COLO668 (cell line): ENCODE measurements at regions not wholly inside any gene's neighbourhood (a gene's known extent, or its start where the extent isn't known, plus 50 kb on each side); places are given as distances from the start of the nearest gene placed in this dataset.

Source experiments
- DNase-seq: peaks from one replicate; lab custom pipeline; 2025; ENCODE audit not compliant: unreplicated experiment; lab: John Stamatoyannopoulos, UW

DNA sequence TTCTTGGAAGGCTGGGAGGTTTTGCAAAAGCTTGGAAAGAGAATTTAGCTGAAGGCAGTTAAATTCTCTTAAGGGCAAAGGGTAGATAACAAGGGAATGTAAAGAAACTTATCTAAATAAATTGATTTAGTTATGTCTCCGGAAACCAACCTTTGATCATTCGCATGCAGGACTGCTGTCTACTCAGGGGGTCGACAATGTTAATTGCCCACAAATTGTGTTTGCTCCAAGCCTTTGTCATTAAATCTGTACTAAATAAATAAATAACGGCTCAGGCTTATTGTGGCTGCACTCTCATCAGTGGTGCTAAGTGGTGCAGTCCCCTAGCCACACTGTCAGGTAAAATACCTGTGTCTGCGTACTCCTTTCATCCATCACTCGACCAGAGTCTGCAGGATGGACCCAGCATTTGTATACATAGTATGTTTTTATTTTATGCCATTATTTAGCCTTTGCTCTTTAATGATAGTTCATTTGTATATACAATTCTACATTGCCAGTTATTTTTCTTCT, 497.4 kb upstream of the RASGRP1 start:
- DNase-seq, result no peak

DNA sequence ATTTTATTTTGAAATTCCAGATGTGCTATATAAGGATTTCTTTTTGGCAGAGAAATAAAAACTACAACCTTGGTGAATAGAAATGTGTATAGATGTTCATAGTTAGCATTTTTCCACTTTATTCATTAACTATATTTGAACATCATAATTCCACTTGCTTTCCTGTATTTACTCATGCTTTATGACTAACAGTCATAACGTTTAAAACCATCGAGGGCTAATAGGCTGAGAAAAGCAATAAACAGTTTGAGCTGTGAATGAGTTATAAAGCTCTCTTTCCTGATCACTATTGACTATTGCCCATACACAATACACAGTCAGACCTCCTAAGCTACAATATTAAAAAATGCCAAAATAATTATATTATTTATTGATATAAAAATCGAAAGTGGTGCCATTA, 502.1 kb upstream of the RASGRP1 start:
- no peak for DNase-seq

DNA sequence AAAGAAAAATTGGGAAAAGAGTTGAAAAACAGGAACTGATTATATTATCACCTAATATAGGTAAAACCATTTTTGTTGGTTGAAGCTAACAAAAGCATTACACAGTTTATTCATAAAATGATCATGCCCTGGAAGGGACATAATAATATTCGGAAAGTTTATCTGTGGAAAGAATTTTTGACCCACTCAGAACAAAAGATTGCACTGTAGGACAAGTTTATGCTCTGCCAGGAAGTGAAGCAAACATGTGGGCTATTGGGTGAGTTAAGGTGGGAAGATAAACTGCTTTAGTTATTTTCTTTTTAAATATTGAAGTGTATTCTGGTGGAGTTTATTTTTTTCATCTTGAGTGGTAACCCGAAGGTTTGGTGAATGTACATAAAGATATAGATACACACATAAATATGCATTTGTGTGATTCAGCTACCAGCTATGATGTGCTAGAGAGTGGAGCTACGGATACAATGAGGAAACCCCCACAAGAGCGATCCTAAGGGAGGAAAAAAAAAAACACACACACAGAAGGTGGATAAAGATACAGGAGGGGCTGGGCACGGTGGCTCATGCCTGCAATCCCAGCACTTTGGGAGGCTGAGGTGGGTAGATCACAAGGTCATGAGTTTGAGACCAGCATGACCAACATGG, 506.4 kb upstream of the THBS1 start:
- no peak for DNase-seq

DNA sequence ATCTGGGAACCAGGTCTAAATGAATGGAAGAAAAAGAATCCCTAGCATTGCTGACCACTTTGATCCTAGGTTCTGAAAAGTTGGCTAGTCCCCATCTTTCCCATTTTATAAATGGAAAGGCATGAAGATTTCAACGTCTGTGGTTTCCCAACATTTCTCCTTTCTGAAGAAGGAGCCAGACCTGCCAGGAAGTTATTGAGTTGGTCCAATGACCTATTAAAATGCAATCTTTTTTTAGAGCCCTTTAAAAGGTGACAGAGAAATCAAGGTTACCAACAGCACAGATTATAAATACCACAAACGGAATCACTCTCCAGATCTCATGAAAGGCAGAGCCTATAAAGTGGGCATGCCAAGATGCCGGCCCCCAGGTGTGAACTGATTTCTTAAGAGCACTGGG, 505.6 kb upstream of the THBS1 start:
- no peak for DNase-seq

DNA sequence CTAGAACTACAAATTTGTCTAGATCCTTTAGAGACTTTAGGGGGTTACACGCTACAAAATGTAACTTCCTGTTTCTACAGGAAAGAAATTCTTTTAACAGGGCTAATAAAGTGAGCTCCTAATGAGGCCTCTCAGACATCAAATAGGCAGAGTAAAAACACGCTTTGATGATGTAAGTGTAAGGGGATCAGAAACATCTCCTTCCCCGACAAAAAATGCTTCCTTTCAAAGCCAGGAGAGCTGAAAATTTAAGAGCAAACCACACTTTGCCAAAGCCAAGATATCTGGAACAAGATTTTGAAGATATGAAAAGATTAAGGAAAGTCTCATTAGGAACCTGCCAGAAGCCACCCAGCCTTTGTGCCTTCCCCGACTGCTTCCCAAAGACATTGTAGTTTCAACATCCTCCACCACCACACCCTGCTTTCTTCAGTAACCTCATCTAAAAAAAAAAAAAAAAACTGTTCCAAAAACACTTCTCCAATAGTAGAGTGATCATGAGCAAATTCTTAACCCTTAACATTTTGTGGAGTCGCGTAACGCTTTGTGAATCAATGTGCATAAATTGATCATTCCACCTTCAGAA, 505.0 kb upstream of the THBS1 start:
- no peak for DNase-seq

DNA sequence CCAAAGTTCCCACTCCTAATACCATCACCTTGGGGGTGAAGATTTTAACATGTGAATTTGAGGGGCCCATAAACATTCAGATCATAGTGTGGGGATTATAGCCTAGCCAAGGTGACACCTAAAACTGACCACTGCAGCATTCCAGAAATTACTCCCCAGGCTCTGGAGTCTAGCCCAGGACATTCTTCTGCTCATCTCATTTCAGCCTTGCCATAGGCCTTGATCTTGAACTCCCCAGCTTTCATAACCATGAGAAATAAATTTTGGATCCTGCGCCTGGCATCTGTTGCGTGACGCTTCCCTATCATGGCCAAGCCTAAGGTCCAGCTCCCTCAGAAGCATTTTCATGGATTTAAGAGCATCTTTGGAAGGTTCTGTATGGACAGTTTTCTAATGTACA, 502.9 kb upstream of the THBS1 start:
- no peak for DNase-seq

DNA sequence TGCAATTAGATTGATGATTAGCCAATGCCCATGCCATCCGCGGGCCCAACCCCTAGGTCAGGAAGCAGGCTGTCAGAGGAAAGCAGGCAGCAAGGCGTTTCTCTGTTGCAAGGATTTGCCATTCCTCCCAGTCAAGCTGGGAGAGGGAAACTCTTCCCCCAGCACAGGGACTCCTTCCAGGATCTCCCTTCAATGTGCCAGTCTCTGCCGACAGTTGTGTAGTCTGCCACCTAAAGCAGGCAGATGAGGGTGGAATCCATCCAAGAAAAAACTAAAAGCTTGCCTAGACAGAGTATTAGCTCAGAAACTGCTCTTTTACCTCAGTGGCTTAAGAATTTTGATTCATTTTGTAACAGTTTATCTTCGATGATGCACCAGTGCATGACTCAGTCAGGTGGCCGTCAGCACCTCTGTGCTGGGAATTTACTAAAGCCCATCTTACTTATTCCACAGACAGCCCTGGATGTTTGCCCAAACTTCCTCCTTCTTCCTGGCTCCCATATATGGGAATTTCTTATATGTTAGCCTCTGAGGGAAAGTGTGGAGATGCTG, 501.5 kb upstream of the THBS1 start:
- no peak for DNase-seq

DNA sequence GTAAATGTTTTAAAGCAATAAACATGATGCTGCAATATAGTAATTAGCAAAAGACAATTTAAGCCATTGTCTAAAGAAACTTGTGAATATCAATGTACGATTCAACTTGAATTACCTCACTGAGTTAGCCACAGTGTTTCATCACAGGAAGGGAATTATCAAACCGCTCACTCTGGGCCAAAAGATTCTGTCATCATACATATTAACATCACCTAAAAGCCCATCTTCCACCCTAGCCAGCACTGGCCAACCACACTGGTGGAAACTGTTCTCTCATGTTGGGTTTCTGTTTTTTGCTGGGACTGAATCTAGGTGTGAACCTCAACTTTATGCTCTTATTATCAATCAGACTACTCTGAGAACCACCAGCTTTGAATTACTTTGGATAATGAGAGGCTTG, 497.7 kb upstream of the THBS1 start:
- no peak for DNase-seq

DNA sequence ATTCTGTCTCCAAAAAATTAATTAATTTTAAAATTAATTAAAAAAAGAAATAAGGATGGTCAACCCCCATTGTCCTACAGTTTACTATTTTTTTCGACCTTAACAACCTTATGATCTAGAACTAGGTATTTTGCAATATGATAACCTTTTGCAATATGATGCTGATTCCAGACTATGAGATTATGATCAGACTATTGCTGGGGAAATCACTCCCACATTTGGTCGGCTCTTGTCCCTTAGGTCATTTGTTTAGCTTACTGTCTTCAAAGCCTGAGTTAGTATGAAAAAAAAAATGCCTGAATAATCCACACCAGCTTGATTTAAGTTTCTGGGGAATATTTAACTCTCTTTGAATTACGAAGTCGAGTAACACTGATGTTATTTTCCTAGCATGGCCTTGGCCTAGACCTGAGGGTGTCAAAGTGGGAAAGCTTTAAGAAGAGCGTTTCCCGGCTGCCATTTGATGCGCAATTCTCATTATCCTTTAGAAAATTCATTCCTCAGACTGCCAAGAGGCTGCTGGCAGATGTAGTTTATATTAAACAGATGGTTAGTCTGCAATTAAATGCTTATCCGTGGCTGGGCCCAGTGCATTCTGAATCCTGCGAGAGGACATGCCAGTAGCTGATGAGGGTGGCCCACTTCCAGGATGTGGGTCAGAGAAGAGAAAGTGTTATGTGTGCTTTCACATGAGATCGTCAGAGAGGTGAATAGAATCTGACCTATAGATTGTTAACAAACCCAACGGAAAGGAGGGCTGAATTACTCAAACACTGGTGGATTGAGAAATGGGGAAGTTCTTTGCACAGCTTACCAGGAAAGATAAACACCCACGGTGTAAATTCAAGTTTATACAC, 496.0 kb upstream of the THBS1 start:
- no peak for DNase-seq

DNA sequence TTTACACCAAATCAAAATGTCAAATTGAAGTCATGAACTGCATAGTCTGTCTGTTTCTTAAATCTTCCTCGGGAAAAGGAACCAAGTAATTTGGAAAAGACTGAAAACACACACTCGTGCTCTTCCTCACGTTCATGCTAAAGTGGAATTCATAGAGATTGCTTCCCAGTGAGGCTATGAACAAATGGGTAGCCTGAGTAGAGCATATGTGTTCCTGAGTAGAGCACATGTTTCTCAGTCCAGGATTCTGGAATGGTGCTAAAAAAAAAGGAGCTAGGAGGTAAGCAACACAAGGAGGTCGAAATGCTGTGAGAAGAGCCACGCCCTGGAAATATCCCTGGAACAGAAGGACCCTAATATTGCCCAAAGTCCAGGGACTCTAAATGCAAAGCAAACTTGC, 494.2 kb upstream of the THBS1 start:
- DNase-seq, result no peak

DNA sequence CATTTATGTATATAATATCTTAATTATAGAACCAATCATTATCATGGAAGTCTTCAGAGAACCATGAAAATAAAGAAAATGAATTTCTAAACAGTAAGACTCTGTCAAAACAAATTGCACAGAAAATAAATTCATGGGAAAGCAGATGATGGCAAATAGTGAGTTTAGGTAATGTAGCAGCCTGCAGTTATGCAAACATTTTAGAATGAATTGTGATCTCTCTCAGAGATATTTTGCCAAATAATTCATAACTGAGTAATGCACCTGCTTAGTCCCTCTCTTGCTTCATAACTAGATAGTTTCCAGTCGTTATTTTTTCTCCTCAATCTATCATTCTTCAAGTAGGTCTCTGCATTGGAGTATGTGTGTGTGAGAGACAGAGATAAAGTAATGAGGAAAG, 492.7 kb upstream of the THBS1 start:
- no peak for DNase-seq

DNA sequence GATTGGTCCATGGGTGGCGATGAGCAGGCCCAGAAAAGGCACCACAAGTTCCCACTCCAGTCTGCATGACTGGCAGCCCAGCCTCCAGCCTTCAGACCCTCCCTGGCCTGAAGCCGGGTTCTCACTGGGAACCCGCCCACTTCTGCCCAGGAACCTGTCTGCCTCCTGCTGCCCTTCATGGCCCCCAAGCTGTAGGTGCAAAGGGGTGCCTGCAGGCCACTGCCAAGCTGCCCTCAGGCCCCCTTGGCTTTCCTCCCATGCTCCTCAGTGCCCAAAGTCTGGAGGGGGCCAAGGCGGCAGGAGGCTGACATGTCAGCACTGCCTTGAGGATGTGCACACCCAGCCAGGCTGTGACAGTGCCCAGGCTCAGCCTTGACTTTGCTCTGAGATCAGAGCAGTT, 488.5 kb upstream of the THBS1 start:
- no peak for DNase-seq

DNA sequence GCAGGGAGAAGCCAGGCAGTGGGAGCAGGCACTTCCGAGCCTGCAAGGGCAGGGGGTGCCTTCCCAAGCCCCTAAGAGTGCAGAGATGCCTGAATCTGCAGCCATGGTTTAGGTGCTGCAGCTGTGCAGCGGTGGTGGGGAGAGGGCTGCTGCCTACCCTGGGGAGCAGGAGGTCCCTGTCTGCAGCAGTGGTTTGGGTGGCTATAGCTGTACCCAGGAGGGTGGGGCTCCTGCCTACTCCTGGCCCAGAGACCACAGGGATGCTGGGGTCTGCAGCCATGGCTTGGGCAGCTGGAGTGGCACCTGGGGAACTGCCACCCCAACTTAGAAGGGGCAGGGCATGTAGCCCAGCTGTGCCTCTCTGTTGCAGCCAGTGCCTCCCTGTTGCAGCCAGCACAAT, 488.1 kb upstream of the THBS1 start:
- DNase-seq, result no peak

DNA sequence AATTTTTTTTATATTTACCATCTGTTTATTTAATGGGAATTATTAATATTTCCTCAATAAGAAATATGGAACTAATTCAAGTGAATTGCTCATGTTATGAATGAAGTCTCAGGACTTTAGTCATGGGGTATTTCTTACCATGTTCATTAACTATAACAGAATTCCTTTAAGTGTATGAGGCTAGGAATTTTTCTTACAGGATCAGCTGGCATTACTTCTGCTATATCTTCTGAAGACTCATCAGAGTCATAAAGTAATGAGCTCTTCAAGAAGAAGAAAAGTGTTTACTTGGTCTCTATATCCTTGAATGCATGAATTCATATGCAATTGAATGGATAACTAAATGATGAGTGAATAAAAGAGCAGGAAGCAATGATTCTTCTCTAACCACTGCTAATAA, 486.8 kb upstream of the THBS1 start:
- DNase-seq, result no peak

DNA sequence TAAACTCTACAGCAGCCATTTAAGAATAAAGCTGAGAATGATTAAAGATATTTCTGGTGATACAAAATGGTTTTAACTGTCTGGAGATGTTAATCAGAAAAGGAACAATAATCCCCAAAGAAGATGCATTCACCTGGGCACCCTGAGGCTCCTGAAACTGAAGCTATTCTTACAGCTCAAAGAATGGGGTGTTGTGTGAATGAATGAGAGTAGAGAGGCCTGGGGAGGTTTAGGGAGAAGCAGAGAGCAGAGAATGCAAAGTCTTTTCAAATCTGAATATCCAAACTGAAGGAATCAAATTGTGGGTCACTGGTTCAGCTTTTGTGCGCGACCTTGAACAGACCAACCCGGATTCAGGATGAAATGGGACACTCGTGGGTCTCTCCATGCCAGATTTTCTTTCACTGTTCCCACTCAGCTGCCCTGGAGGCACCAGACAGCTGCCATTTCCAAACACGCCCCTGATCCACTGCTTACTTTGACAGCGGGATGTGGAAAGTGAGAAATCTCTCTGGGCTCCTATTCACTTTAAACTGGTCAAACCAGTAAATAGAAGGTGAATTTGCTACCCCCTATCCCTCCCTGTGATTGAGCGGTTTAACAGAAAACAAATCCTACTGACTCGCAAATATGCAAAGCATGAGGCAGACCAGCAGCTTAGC, 485.5 kb upstream of the THBS1 start:
- DNase-seq, result no peak

DNA sequence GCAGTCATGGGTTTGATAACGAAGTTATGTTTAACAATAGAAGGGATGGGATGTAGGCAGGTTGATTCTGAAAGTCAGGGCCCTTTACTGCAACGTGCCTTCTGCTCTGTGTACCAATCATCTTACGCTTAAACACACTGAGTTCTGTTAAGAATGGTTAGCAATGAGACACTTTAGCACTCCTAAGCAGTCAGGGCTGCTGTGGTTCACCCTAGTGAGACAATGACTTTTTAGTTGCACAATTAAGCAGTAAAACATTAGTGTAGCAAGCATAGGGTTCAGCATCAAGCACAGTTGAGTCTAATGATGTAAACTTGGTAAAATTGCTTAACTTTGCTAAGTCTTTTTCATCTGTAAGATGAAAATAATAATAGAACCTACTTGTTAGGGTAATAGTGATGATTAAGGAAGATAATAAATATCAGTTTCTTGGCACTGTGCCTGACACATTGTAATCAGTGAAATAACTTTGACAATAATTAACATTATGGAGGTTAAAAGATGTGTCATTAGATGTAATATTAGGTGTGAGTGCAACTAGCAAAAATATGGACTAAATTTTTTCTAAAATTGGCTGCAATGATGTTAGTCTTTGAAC, 484.2 kb upstream of the THBS1 start:
- no peak for DNase-seq

DNA sequence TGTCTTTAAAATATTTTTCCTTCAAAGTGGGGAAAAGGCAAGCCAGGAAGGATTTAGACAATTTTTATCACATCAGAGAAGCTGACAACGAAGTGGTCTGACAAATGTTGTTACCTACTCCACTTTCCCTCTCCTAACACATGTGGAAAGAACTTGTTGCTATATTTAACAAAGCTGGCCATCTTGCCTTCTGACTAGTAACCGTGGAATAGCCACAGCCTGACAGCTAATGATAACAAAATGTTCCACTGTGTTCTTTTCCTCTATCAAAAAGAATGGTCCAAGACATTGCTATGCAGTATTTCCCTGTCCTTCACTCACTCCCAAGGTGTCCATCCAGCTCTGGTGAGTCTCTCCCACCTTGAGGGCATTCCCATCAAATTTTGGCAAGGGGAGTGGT, 481.4 kb upstream of the THBS1 start:
- no peak for DNase-seq

DNA sequence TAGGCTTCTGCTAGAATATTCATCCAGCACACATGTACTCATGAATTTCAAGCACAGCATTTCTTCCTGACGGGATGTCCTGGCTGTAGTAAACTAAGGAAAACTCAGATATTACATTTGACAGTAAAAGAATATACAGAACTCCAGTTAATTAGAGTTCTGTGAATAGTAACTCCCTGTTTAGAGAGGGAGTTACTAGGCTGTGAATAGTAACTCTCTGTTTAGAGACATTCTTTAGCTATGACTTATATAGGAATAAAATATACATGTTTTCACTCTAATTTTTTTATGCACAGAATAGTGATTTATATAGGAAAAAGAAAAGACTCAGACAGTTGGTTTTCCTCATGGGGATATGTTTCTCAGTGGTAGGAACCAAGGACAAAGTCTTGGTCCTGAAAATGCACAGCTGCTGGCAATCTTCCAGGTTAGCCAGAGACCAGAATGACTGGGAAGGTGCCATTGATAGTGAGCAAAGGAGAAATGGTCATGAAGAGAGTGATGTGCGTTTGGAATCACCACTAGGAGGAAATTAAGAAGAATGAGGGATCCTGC, 480.7 kb upstream of the THBS1 start:
- no peak for DNase-seq

DNA sequence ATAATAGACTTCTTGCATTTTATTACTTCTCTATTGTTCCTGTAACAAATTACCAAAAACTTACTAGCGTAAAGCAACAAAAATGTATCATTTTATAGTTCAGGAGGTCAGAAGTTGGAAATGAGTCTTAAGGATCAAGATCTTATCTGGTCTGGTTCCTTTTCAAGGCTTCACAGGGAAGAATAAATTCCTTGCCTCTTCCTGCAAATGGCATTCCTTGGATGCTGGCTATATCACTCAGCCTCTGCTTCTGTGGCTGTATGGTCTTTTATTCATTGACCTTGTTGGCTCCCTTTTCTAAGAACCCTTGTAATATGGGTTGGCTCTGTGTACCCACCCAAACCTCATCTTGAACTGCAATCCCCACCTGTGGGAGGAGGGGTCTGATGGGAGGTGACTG, 478.4 kb upstream of the THBS1 start:
- no peak for DNase-seq

DNA sequence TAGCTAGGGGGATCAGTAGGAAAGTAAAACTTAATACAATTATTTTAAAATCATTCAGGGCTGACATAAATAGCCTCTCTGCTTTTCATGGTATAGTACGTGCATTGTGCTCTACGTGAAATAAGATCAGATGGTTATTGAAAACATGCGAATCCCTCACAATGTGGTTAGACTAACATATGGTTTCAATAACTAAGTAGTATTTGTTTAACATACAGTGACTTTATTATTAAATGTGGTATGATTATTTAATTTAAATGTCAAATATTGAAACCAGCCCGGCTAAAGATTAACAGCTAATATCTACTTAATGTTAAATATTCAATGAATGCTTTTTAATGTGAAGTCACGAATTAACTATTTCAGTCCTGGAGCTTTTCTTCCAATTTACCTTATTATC, 473.9 kb upstream of the THBS1 start:
- no peak for DNase-seq

DNA sequence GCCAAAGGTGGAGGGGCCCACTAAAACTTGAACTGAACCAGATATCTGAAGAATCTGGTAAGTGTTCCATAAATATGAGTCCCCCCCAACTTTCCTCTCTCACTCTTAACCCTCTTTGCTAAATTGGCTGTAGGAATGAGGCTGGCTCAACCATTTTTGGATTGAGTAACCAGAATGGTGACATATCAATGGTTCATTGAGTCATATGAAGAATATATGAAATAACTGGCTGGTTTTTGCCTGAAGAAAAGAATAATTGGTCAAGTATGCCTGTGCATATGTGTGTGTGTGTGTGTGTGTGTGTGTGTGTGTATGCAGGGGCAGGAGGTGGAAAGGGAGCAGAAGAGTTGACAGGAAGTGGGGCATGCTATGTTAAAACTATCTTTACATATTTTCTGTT, 472.9 kb upstream of the THBS1 start:
- DNase-seq, result no peak
